ENCODE measurements at regions not wholly inside any gene's neighbourhood (a gene's known extent, or its start where the extent isn't known, plus 50 kb on each side); places are given as distances from the start of the nearest gene placed in this dataset.

- Mint-ChIP-seq H3K36me3 (no peaks in the 10 kb centered on the region), H3K27ac (no peak overlapping the region), H3K9me3 (no peaks in the 10 kb centered on the region)
- DNase-seq (ENCODE audit: low spot score in 2 of 2): no peak
- no peak for ATAC-seq
These were observed 297.7 kb upstream of the CD180 start for GRCh38 chr5:67494186-67494855.

DNA sequence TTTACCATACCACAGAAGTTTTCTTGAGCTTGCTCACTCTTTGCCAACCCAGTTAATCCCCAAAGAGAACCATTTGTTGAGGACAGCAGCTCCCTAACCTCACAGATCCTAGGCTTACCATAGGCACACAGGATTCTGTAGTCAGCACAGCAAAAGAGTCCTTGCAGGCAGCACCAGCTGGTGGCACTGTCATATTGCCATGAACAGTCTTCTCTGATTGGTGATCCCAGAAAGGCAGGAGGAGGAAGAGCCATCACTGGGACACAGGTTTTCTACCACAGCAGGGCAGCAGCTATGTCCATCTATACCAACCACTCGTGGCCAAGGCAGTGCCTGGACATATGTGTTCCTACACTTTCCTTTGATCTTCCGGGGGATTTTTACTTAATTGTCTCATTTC is 297.1 kb upstream of the CD180 start:
- ATAC-seq (peak in 1 of 2 donors; percentile 31), DNase-seq (ENCODE audit: low spot score in 2 of 2) (no peak)
- Mint-ChIP-seq H3K9me3 (no peaks in the 10 kb centered on the region), H3K36me3 (no peaks in the 10 kb centered on the region), H3K27ac (no peak overlapping the region)

- Mint-ChIP-seq H3K36me3 (peaks cover 0 to 2% of the 10 kb centered on the region in 2 donors), H3K9me3 (no peaks in the 10 kb centered on the region), H3K27ac (no peak overlapping the region)
- ATAC-seq: no peak
- DNase-seq (ENCODE audit: low spot score in 2 of 2): no peak
These were observed 294.1 kb upstream of the CD180 start for GRCh38 chr5:67490543-67491321.

DNA sequence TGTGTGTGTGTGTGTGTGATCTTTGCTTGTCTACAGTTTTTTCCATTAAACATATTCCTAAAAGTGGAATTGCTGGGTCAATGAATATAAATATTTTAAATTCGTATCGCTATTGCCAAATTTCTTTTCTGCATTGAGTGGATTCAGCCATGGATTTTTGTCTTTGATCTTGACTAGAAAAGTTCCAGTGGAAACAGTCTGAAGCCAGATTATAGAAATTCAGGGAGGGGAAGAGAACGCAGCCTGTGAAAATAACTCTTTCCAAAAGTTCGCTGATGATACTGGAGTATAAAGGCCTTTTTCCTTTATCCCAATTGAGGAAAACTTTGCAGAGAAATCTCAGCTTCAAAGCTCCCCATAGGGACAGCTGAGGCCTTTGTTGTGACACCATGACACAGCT is 292.3 kb upstream of the CD180 start:
- Mint-ChIP-seq H3K36me3 (peaks cover 0 to 9% of the 10 kb centered on the region in 2 donors), H3K27ac (no peak overlapping the region), H3K9me3 (no peaks in the 10 kb centered on the region)
- ATAC-seq (no peak), DNase-seq (ENCODE audit: low spot score in 2 of 2) (no peak)

GRCh38 chr5:67487862-67488261 is 291.3 kb upstream of the CD180 start:
- H3K9me3 Mint-ChIP-seq: no peaks in the 10 kb centered on the region
- no peak overlapping the region for H3K27ac Mint-ChIP-seq
- ATAC-seq: no peak
- H3K36me3 Mint-ChIP-seq: peaks cover 0 to 9% of the 10 kb centered on the region in 2 donors
- no peak for DNase-seq (ENCODE audit: low spot score in 2 of 2)

DNA sequence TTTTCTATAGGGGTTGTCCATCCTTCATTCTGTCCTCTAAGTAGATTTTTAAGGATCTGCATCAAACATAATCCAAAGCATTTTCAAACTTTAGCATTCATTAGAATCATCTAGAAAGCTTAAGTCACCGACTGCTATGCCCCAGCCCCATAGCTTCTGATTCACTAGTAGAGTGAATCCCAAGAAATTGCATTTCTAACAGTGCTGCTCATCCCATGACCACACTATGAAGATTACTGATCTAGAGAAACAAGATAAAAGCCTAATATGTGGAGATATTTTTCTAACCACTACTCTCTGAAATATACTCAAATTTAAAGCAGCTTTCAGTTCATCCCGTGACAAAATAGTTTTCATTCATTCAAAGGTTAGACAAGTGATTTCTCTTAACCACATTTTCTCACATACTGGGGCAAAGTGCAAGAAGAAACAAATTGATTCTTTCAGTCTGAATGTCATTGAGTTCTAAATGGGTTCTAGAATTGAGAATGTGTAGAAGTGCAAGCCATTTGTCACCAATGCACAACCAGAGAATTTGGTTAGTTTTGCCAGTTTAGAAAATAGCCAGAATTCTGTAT is 286.9 kb upstream of the CD180 start:
- ATAC-seq (peak; percentile 34 to 95), DNase-seq (ENCODE audit: low spot score in 2 of 2) (no peak)
- H3K9me3 Mint-ChIP-seq: no peaks in the 10 kb centered on the region
- no peak overlapping the region for H3K27ac Mint-ChIP-seq
- H3K36me3 Mint-ChIP-seq: peaks cover 0 to 9% of the 10 kb centered on the region in 2 donors

GRCh38 chr5:67481362-67481761 is 284.8 kb upstream of the CD180 start:
- ATAC-seq (no peak), DNase-seq (ENCODE audit: low spot score in 2 of 2) (no peak)
- Mint-ChIP-seq H3K9me3 (no peaks in the 10 kb centered on the region), H3K27ac (no peak overlapping the region), H3K36me3 (peaks cover 5 to 9% of the 10 kb centered on the region in 2 donors)

GRCh38 chr5:67478337-67478736 is 281.7 kb upstream of the CD180 start:
- Mint-ChIP-seq H3K9me3 (no peaks in the 10 kb centered on the region), H3K27ac (no peak overlapping the region), H3K36me3 (peaks cover 0 to 5% of the 10 kb centered on the region in 2 donors)
- no peak for DNase-seq (ENCODE audit: low spot score in 2 of 2)
- no peak for ATAC-seq

GRCh38 chr5:67476995-67477394 is 280.4 kb upstream of the CD180 start:
- DNase-seq (ENCODE audit: low spot score in 2 of 2) (no peak), ATAC-seq (peak in 1 of 2 donors; percentile 73)
- no peak overlapping the region for H3K27ac Mint-ChIP-seq
- peaks cover 0 to 5% of the 10 kb centered on the region in 2 donors for H3K36me3 Mint-ChIP-seq
- no peaks in the 10 kb centered on the region for H3K9me3 Mint-ChIP-seq

GRCh38 chr5:67476531-67476930 is 279.9 kb upstream of the CD180 start:
- H3K9me3 Mint-ChIP-seq: no peaks in the 10 kb centered on the region
- peaks cover 0 to 5% of the 10 kb centered on the region in 2 donors for H3K36me3 Mint-ChIP-seq
- DNase-seq (ENCODE audit: low spot score in 2 of 2) (no peak), ATAC-seq (peak in 1 of 2 donors; percentile 66)
- H3K27ac Mint-ChIP-seq: no peak overlapping the region

- ATAC-seq (no peak), DNase-seq (ENCODE audit: low spot score in 2 of 2) (no peak)
- Mint-ChIP-seq H3K9me3 (no peaks in the 10 kb centered on the region), H3K36me3 (peaks cover 0 to 5% of the 10 kb centered on the region in 2 donors), H3K27ac (no peak overlapping the region)
These were observed 278.9 kb upstream of the CD180 start for GRCh38 chr5:67475489-67475888.

- peaks cover 0 to 5% of the 10 kb centered on the region in 2 donors for H3K36me3 Mint-ChIP-seq
- DNase-seq (ENCODE audit: low spot score in 2 of 2): no peak
- no peak for ATAC-seq
- H3K9me3 Mint-ChIP-seq: no peaks in the 10 kb centered on the region
- H3K27ac Mint-ChIP-seq: no peak overlapping the region
These were observed 278.1 kb upstream of the CD180 start for GRCh38 chr5:67474597-67475238.

DNA sequence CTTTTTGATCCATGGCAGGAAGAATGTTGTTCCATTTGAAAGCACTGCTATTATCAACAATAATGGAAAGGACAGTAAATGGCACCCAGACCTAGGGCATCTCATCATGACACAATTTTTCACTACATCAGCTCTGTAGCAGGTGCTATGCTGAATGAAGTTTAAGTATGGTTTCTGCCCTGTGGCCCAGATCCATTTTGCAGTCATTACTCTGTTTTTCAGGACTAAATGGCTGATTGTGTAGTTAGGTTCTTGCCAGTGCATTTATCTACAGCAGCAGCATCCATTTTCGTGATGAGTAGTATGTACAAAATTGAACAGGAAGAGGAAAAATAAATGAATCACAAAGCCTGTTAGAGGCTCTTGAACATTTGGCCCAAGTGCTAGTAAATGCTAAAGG is 270.5 kb upstream of the CD180 start:
- H3K9me3 Mint-ChIP-seq: no peaks in the 10 kb centered on the region
- H3K27ac Mint-ChIP-seq: no peak overlapping the region
- H3K36me3 Mint-ChIP-seq: no peaks in the 10 kb centered on the region
- ATAC-seq: no peak
- no peak for DNase-seq (ENCODE audit: low spot score in 2 of 2)

GRCh38 chr5:67465537-67466207 is 269.1 kb upstream of the CD180 start:
- Mint-ChIP-seq H3K36me3 (no peaks in the 10 kb centered on the region), H3K27ac (no peak overlapping the region), H3K9me3 (no peaks in the 10 kb centered on the region)
- DNase-seq (ENCODE audit: low spot score in 2 of 2): no peak
- ATAC-seq: no peak

GRCh38 chr5:67462147-67462546 is 265.5 kb upstream of the CD180 start:
- DNase-seq (ENCODE audit: low spot score in 2 of 2) (no peak), ATAC-seq (no peak)
- Mint-ChIP-seq H3K27ac (no peak overlapping the region), H3K9me3 (no peaks in the 10 kb centered on the region), H3K36me3 (no peaks in the 10 kb centered on the region)

- ATAC-seq: no peak
- DNase-seq (ENCODE audit: low spot score in 2 of 2): no peak
- Mint-ChIP-seq H3K36me3 (no peaks in the 10 kb centered on the region), H3K9me3 (no peaks in the 10 kb centered on the region), H3K27ac (no peak overlapping the region)
These were observed 262.7 kb upstream of the CD180 start for GRCh38 chr5:67459253-67459652.

GRCh38 chr5:67455970-67456369 is 259.4 kb upstream of the CD180 start:
- no peak for DNase-seq (ENCODE audit: low spot score in 2 of 2)
- no peaks in the 10 kb centered on the region for H3K9me3 Mint-ChIP-seq
- H3K27ac Mint-ChIP-seq: no peak overlapping the region
- no peaks in the 10 kb centered on the region for H3K36me3 Mint-ChIP-seq
- peak; percentile 24 to 79 for ATAC-seq

All from activated naive CD4-positive, alpha-beta T cell treated with anti-CD3 and anti-CD28 coated beads, Interleukin-2, amount 50 U/mL, for 72 hours (primary cell).